TTC549 (cell line): ENCODE measurements at regions not wholly inside any gene's neighbourhood (a gene's known extent, or its start where the extent isn't known, plus 50 kb on each side); places are given as distances from the start of the nearest gene placed in this dataset.

Source experiments
- FAIRE-seq: peaks from 2 replicates; lab custom pipeline; 2012; peaks lifted over from hg19 to GRCh38; lab: Jason Lieb, UNC

DNA sequence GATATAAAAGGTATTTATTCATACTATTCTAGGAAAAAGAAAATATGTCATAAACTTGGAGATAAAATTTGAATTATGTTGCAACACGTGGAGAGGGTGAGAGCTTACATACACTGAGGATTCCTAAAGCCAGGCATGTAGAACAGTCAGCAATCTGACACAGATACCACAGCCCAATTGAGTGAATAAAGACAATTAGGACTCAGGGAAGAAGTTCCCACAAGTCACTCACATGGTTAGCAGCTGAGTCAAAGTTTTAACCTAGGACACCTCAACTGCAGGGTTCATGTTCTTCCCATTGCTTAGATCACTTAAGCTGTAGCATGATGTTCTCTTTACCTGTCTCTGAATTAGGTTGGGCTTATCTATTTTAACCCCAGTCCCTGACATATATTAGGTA, 189.5 kb downstream of the CMPK2 start:
- no peak for FAIRE-seq

DNA sequence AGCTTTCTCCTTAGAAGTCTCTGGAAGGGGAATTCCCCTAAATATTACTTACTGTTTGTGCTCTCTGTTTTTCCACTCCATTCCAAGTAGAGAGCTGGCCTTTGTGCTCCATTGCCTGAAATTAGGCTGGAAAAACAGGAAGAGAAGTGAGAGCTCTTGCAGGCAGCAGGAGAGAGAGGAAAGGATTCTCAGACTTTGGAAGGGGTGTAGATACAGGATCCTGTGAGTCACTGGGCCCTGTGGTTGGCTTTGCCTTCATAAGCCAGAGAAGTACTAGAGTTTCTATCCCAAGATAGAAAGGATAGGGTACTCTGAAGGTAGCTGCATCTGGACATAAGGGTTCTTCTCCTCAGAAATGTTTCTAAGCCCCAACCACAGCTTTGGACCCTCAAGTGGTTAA, 188.9 kb downstream of the CMPK2 start:
- FAIRE-seq, result no peak

DNA sequence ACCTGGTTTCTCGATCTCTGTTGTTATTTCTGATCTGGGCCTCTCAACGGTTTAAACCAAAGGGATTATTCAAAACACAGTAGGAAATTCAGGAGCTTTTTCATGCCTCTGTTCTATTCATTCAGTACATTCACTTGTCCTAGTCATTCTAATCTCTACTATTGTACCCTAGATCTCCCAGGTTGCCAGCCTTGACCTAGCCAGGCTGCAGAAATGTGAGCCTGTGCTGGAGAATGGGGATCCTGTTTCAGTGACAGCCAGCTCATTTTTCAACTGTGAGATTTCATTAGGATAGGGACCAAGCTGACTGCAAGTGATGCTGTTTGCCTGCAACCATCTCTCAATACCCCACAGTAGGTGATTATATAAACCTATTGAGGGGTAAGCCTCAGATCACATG, 186.2 kb downstream of the CMPK2 start:
- no peak for FAIRE-seq

DNA sequence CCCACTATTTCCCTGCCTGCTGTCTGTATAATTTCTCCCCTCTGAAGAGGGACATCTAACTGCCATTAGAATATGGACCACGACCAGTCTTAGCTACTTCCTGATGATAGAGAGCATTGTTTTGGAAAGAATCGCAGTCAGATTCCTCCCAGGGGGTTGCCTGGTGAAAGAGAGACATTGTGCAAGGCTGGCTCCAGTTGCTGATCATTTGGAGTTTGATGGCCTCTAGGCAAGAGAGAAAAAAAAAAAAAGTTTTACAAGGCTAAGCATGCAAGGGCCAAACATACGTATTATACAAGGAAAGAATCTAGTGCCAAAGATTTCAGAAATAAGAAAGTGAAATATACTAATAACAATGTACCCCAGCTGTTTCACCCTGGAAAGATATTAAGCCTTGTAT, 182.2 kb downstream of the CMPK2 start:
- no peak for FAIRE-seq

DNA sequence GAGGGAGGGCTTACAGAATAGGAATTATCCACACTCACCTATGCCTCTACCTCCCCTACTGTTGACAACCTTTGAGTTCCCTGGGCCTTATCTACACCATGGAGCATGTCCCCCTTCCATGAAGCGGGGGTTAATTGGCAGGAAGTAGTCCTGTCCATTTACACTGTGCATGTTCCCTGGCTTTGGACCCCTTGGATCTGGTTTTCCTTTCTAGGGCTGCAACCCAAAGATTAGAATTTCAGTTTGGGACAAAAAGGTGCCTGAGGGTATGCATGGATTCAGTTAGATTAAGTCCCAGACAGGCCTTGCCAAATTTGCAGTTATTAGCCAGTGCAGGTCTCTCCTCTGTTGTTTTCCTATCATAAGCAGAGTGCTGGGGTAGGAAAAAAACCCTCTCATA, 180.3 kb downstream of the CMPK2 start:
- no peak for FAIRE-seq

DNA sequence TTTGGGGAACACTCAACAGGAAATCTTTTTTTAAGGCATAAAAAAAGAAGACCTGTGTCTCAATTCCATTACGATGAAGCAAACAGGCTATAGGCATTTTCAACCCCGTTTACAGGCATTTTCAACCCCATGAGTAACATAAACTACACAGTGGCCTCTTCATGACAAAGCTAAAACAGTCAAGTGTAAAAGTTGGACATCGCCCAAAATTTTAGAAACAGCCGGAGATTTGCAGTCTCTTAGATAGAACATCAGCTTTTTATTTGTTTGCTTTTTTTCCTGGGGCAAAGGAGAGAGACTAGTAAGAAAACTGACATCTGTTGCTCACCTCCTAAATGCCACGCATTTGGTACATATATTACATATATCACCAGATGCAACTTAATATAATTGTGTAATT, 173.7 kb downstream of the CMPK2 start:
- no peak for FAIRE-seq

DNA sequence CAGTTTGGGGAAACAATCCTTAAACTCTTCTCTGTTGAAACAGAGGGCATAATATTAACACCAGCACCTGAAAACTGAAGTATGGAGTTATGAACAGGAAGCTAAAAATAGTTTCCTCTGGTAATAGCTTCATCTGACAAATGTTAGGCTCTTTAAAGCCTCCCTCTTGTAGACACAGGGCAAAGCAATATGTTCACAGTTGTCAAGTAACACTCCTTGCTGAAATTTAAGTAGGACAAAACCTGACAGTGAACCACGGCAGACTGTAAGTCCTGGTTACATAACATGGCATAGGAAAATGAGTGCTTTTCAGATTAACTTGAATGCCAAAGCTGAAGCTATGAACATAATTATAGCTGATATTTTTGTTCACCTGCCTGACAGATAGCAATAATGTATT, 172.9 kb downstream of the CMPK2 start:
- FAIRE-seq, result no peak

DNA sequence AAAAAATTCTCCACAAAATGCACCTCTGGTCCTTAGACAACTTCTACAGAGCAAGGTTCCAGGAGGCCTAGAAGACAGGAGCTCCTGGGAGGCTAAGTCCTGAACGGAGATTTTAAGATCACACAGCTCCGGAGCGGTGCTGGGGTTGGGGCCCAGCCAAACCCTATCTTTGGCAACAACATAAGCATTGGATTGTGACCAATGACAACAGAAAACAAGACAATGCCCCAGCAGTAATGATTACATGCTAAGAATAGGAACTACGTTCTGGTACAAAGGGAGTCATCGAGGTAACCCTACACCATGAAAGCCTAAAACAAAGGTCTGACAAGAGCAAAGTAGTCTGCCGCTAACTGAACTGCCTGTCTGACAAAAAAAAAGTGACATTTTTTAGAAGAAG, 171.2 kb downstream of the CMPK2 start:
- no peak for FAIRE-seq

DNA sequence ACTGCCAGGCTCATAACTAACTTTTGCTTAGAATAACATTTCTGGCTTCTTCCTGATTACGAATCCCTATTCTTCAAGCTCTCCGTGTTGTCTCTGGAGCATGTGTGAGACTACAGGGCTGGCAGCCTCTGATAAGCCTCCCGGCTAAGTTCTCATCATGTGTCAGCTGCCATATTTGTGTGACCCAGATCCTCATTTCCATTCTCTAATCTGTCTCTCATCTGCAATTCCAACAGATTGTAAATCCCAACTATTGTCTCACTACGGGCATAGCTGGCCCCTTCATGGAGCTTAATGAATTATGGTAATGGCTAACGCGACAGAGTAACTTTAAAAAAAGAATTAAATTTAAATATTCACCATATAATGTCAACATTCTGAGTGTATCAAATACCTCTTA, 165.4 kb downstream of the CMPK2 start:
- no peak for FAIRE-seq

DNA sequence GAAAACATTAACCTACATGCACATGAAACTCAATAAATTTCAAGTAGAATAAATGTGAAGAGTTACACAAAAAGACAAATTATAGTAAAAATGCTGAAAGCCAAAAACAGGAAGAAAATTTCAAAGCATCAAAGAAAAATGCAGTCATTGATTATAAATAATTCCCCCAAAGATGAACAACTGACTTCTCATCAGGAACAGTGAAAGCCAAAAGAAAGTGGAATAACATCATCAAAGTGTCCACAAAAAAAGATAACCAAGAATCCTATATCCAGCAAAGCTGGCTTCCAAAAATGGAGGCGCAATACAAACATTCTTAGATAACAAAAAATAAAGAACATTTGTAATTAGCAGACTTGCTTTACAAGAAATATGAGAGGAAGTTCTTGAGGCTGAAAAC, 161.6 kb downstream of the CMPK2 start:
- no peak for FAIRE-seq

DNA sequence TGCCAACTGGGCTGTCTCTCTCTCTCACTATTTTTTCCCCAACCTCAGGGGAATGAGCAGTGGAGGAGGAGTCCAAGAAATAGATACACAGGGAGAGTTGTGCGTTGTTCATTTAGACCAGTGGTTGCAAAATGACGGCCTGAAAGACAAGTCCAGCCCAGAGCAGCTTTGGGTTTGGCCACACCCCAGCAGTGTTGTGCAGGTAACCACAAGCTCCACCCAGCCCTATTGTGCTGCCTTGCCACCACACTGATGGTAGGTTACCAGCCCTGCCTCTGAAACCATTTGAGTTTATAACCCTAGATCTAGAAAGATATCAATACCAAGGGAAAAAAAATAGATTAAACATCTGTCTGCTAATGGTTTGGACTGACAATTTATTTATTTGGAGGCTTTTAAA, 144.3 kb downstream of the CMPK2 start:
- no peak for FAIRE-seq

DNA sequence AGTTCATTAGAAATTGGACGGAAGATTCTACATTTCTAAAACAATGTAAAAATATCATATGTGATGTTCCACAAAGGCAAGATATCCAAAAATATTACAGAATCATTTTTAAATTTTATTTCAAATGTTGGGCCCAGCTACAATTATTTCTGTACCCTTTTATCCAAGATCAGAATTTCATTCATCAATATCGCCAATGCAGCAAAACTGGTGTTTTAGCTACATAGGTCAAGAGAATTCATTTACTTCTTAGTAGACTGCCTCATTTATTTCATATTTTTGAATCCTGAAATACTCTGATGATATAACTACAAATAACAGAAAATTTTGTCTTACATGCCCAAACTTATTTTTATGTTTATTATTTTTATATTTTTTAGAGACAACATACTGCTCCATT, 143.1 kb downstream of the CMPK2 start:
- no peak for FAIRE-seq

DNA sequence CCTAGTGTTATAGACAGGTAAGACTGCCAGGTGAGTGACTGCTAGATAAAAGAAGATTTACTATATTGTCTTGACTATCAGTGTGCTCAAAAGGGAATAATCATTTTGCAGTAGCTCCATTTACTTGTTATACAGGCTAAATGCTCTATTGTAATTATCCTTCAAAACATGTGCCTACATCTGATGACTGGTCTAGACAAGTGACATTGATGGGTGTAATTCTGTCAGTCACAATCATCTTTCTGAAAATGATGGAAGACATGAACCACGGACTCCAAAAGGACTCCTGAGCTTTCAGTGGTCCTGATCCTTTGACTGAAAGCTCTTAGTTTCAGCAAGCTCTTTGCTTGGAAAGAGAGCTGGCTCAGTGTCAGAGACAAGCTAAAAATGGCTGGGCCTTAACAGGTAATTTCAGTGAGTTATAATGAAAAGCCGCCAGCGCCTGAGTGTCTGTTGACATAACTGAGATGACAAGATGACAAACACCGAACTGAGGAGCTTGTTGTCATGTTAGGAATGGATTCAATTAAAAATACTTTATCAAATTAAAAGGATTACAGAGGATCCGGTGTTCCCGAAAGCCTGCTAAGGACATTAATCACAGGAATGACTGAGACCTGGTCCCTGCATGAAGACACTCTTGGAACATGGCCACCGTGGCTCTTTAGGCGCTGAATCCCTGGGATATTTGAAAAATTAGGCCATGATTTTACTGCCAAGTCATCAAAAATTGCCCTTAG, 141.7 kb downstream of the CMPK2 start:
- no peak for FAIRE-seq

DNA sequence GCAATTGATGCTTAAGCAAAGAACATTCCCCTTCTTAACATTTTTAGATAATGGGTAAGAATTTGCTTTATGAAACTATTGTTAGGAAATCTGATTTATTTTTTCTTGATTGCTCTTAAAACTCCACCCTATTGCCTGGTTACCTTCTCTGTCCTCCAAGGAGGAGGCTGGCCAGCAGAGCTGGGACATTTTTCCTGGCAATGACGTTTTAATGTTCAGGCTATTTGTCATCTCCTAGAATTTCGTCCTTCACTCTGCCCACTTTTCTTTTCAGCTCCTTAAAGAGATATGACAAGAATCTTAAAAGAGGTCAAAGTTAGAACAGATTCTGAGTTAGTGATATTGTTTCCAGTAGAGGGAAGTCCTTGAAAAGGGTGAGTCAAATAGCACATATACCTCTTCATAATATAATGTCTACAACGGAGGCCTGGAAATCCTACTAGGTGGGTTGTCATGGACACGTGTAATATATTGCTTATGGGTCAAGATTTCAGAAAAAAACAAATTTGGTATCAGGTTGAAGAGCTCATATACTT, 141.0 kb downstream of the CMPK2 start:
- no peak for FAIRE-seq

DNA sequence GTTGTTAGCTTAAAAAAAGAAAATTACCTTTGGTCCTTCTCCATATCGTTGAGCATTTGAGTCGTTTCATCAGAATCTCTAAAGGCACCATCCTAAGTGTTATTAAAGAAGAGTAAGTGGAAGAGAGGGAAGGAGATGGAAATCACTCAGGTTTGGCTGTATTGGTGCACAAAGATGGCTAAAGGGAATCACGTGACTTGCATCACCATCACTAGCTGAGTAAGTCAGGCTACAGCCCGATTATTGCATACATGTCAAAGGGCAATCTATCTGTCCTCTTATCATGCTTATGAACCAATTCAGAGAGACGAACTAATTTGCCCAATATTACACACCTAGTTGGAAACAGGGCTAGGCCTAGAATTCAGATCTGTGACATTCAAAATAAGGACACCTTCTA, 137.6 kb downstream of the CMPK2 start:
- FAIRE-seq, result no peak

DNA sequence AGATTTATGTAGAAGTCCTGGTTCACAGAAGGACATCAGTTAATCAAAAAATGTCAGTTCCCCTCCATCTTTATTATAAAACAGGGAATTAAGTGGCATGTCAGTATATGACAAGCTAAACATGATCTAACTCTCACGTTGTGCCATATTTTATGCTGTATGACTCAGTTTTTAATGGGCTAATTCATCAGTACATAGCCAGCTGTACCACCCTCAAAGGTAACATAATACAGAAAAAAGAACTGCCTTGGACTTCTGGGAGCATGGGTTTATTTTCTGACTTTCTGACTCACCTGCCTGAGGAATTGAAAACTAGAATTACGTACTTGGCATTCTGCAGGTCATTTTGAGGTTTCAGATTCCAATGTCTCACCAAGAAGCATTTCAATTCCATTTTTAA, 135.7 kb downstream of the CMPK2 start:
- no peak for FAIRE-seq

DNA sequence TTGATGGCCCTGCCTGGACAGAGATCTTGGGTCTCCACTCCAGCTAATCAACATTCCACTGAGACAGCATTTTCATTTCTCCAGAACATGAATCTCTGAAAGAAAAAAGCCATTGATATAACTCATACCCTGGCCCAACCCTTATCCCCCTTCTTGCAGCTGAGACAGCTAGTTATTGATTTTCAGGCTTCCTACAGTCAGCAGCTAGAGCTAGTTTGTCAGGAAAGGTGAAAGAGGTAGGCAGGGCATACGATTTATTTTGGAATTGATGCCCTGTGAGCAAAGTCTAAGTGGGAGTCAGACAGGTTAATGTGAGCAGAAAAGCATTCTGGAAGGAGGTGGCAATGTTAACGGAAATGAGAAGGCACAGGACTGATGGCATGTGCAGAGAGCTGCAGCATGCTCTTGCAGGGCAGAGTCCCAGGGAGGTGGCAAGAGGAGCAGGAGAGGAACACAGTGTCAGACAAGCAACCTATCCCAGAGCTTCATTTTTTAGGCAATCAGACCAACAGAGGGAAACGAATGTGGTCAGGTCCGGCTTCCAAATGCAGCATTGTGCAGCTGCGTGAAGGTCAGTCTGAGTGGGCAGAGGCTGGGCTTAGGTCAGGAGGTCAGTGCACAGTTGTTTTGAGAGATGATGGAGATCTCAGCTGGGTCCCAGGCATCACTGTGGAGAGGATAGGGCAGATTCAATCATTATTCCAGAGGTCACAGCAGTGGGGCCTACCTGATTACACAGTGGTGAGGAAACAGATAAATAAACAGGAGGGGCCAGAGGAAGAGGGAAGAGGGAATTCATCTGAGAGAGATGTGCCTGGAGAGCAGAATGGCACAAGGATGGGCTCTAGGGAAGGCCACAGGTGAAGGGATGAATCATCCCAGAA, 134.8 kb downstream of the CMPK2 start:
- FAIRE-seq, result no peak

DNA sequence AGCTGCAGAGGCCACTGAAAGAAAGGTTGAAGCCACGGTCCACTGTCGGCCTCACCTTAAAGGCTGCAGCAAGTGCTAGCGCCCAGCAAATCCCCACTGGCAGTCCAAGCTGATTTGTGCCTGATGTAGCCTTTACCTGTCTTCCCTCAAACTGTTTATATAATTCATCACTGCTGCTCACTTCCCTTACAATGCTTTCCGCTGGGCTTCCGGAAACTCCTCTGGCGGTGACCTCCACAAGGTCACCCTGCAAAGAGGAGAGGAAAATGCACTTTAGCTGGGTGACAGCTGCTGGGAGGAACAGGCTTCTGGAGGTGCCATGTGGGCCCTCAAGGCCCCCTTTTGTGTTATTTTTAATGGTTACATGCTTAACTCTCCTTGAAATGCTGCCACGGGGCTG, 126.2 kb downstream of the CMPK2 start:
- no peak for FAIRE-seq

DNA sequence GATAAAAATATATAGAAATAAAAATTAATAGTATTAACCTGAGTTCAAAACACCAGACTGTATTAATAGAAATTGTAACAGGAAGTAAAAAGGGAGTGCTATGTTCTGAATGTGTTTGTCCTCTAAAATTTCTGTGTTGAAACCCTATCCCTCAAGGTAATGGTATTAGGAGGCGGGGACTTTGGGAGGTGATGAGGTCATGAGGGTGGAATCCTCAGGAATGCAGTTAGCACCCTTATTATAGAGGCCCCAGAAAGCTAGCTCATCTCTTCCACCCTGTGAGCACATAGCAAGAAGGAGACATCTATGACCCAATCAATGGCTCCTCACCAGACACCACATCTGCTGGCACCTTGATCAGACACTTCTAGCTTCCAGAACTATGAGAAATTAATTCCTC, 124.5 kb downstream of the CMPK2 start:
- FAIRE-seq, result no peak

DNA sequence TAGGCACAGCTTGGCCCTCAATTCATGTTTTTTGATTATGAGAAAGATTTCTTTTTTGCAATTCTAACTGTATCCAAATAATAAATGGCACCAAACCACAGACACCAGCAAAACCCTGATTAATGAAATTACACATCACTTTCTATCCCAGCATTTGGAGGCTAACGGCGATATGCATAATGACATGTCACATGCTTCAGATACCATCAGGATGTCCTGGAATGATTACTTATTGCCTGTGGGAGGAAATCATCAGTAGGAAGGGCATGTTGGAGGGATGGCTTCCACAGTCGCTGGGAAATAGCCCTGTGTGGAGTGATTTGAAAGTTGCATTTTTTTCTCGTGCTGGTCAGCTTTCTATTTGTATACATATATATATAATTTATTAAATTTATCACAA, 121.7 kb downstream of the CMPK2 start:
- FAIRE-seq, result no peak

DNA sequence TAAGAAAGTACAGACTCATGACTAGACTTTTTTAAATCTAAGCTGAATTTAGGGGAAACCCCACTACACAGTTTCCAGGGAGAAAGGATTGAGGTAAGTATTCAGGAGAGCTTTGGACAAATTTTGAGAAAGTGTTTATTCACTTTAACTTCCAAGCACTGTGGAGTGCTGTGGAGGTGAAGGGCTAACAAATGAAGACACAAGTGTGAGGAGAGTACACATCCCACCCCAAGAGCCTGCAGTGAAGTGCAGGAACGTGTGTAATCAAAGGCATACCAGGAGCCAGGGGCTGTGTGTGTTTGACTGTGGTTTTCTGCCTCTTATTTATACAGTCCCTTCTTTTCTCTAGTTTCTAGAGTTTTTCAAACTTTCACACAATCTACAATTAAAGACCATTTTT, 118.3 kb downstream of the CMPK2 start:
- no peak for FAIRE-seq

DNA sequence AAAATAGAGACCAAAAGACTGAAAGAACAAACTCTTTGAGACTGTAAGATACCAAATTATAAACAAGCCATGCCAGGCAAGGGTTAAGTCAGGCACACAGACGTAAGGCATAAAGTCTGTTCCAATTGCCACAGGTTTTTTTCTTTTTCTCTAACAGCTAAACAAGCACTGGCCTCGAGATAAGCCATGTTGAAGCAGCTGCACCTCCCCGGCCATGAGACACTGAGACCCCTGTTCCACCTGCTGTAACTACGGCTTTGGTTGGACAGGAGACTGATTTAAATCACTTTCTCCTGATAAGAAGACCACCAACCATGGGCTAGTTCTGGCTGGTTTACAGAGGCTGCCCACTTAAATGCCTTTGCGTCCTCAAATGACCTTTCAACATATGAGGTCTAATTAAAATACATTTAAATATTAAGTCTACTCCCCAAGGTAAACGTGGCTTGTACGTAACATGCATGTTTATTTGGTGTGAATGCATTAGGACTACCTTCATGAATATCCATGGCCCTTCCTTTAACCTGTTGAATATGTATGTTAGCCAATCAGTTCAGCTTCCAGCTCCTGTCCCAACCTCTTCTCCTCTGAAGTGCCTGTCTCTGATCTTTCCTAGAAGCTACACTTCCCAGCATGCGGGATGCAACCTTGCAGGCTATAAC, 117.2 kb downstream of the CMPK2 start:
- FAIRE-seq, result no peak

DNA sequence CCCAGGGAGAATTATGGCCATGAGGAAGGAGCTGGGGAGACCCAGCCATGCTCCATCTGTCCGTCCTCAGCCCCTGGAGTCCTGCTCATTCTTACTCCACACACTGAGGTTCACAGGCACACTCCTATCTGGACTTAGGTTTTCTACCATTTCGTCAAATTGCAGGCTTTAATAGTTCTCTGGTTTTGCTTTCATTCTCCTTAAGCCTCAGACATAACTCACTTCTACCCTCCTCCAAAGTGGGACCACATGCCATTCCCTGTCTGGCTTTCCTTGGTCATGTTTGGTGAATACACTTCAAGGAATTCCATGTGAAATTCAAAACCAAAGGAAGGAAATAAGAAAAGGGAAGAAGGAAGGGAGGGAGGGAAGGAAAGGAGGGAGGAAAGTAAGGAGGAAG, 115.7 kb downstream of the CMPK2 start:
- FAIRE-seq, result no peak
